ENCODE measurements at regions not wholly inside any gene's neighbourhood (a gene's known extent, or its start where the extent isn't known, plus 50 kb on each side); places are given as distances from the start of the nearest gene placed in this dataset.

GRCh38 chr4:181711387-181711786 lies 531.8 kb upstream of the TENM3 start:
- TF ChIP-seq CTCF (IDR thresholded peaks at IDR 0.05; ENCODE audit: borderline replicate concordance, extremely low read depth, low read length, poor library complexity, severe bottlenecking): no peak
- no peak for TF ChIP-seq EZH2 (IDR thresholded peaks at IDR 0.05; ENCODE audit: borderline replicate concordance, low read depth, low read length, severe bottlenecking)
